ENCODE measurements at regions not wholly inside any gene's neighbourhood (a gene's known extent, or its start where the extent isn't known, plus 50 kb on each side); places are given as distances from the start of the nearest gene placed in this dataset.

GRCh38 chr13:70541451-70541850 is 433.2 kb upstream of the KLHL1 start:
- TF ChIP-seq CTCF (IDR thresholded peaks at IDR 0.05): no peak
- no peak for TF ChIP-seq EP300 (IDR thresholded peaks at IDR 0.05)

All from tibial nerve (tissue), 4 donors.